ENCODE measurements at regions not wholly inside any gene's neighbourhood (a gene's known extent, or its start where the extent isn't known, plus 50 kb on each side); places are given as distances from the start of the nearest gene placed in this dataset.

DNA sequence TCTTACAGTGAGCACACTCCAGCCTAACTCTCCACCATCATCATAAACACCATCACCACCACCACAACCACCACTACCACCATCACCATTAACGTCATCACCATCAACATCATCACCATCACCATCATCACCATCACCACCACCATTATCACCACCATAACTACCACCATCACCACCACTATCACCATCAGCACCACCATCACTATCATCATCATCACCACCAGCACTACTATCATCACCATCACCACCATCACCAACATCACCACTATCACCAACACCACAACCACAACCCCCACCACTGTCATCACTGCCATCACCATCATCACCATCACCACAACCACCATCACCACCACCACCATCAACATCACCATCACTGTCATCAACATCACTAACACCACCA, 279.0 kb upstream of the TCERG1L start:
- H4K91ac ChIP-seq (ENCODE audit: insufficient read length, low read depth, low read length) = no peak overlapping the region
- H3K4me1 ChIP-seq (ENCODE audit: insufficient read depth, low read length) = no peaks in the 10 kb centered on the region
- no peaks in the 10 kb centered on the region for H3K79me2 ChIP-seq (ENCODE audit: insufficient read depth, low read length)
- H2BK5ac ChIP-seq (ENCODE audit: insufficient read length, low read length) = no peak overlapping the region
- no peaks in the 10 kb centered on the region for H3K79me1 ChIP-seq (ENCODE audit: insufficient read depth, low read depth, low read length, poor library complexity, severe bottlenecking)
- no peak overlapping the region for H3K23ac ChIP-seq (ENCODE audit: insufficient read length, low read depth, low read length)
- Mint-ChIP-seq H3K4me1 (no peaks in the 10 kb centered on the region; a peak in 1 of 4 replicates), H3K4me3 (no peak overlapping the region), H3K27ac (no peak overlapping the region), H3K27me3 (ENCODE audit: low read depth) (peaks cover 2% of the 10 kb centered on the region; the same call in 1 of the 2 replicates), H3K36me3 (ENCODE audit: insufficient read depth in 1 of 3, low read depth in 3 of 3) (no peaks in the 10 kb centered on the region), H3K9me3 (peaks cover 2 to 3% of the 10 kb centered on the region in 2 experiments; a peak in 2 of 5 replicates)
- no peak overlapping the region for H3K14ac ChIP-seq (ENCODE audit: insufficient read depth, low read length)
- no peak overlapping the region for H3K4me2 ChIP-seq (ENCODE audit: insufficient read depth, insufficient read length, low read length)
- no peak overlapping the region for H3K9ac ChIP-seq (ENCODE audit: extremely low read depth, insufficient read length, low read length)
- peak overlapping the region; percentile 67 for H4K8ac ChIP-seq (replicated peaks; ENCODE audit: insufficient read length, low read depth, low read length)
- no peak for DNase-seq
- no peak overlapping the region for H2BK15ac ChIP-seq (ENCODE audit: low read depth, low read length)
- H2BK120ac ChIP-seq (ENCODE audit: low read depth, low read length, poor library complexity, severe bottlenecking) = no peak overlapping the region
- H3K56ac ChIP-seq (ENCODE audit: insufficient read length, low read depth, low read length) = no peak overlapping the region
- TF ChIP-seq, protein P1, sequence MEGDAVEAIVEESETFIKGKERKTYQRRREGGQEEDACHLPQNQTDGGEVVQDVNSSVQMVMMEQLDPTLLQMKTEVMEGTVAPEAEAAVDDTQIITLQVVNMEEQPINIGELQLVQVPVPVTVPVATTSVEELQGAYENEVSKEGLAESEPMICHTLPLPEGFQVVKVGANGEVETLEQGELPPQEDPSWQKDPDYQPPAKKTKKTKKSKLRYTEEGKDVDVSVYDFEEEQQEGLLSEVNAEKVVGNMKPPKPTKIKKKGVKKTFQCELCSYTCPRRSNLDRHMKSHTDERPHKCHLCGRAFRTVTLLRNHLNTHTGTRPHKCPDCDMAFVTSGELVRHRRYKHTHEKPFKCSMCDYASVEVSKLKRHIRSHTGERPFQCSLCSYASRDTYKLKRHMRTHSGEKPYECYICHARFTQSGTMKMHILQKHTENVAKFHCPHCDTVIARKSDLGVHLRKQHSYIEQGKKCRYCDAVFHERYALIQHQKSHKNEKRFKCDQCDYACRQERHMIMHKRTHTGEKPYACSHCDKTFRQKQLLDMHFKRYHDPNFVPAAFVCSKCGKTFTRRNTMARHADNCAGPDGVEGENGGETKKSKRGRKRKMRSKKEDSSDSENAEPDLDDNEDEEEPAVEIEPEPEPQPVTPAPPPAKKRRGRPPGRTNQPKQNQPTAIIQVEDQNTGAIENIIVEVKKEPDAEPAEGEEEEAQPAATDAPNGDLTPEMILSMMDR (conservative IDR thresholded peaks at IDR 0.05) = no peak
- peak overlapping the region; percentile 26 for H4K5ac ChIP-seq (ENCODE audit: insufficient read length, low read depth, low read length)
- no peak overlapping the region for H3K18ac ChIP-seq (ENCODE audit: insufficient read length, low read depth, low read length)
- no peaks in the 10 kb centered on the region for H4K20me1 ChIP-seq (ENCODE audit: control insufficient read depth, insufficient read depth, insufficient read length)
- no peak overlapping the region for H2BK12ac ChIP-seq (ENCODE audit: insufficient read length, low read depth, low read length)
- no peak overlapping the region for H3K27ac ChIP-seq (ENCODE audit: insufficient read length, low read depth, low read length)
- no peaks in the 10 kb centered on the region for H3K27me3 ChIP-seq (ENCODE audit: insufficient read depth, low read length)
- H3T11ph ChIP-seq (ENCODE audit: low read length) = no peak overlapping the region
- no peak overlapping the region for H2AK5ac ChIP-seq (ENCODE audit: insufficient read length, low read length)
- H3K23me2 ChIP-seq (ENCODE audit: insufficient read length, low read depth, low read length, poor library complexity, severe bottlenecking) = no peaks in the 10 kb centered on the region
- no peak overlapping the region for H2AFZ ChIP-seq (ENCODE audit: low read length)
- no CpG with 5 or more reads among the region's 1 CpG for WGBS (ENCODE audit: extremely low coverage, insufficient read length, low lambda C conversion rate)
- no peaks in the 10 kb centered on the region for H3K9me3 ChIP-seq (ENCODE audit: control insufficient read depth, low read depth, low read length)
- H3K4ac ChIP-seq (ENCODE audit: low read depth, low read length) = no peak overlapping the region
- H2BK20ac ChIP-seq (ENCODE audit: low read depth, low read length, poor library complexity, severe bottlenecking) = no peak overlapping the region
